A673 (cell line): ENCODE measurements at regions not wholly inside any gene's neighbourhood (a gene's known extent, or its start where the extent isn't known, plus 50 kb on each side); places are given as distances from the start of the nearest gene placed in this dataset.

ENCODE experiments used
- EZH2 ChIP-seq: fragments of 200-600 bp; sonication (generic); IDR thresholded peaks from 2 replicates; pipeline ENCODE4 v1.6.1; 2017; ENCODE audit warnings: borderline replicate concordance, low read depth, mild to moderate bottlenecking, mixed read lengths, antibody characterized with exemption, low read length; ENCODE audit not compliant: poor library complexity, severe bottlenecking
- TF ChIP-seq, protein P1 (sequence below): fragments of 300-800, 200-600 bp; sonication (generic); conservative IDR thresholded peaks from 2 replicates; pipeline ENCODE4 v1.5.1; 2017; ENCODE audit warnings: low read depth, mild to moderate bottlenecking, antibody characterized with exemption, low read length, moderate library complexity, mixed read lengths

GRCh38 chr12:124463341-124463921 lies 104.0 kb downstream of the NCOR2 start:
- TF ChIP-seq, protein P1, sequence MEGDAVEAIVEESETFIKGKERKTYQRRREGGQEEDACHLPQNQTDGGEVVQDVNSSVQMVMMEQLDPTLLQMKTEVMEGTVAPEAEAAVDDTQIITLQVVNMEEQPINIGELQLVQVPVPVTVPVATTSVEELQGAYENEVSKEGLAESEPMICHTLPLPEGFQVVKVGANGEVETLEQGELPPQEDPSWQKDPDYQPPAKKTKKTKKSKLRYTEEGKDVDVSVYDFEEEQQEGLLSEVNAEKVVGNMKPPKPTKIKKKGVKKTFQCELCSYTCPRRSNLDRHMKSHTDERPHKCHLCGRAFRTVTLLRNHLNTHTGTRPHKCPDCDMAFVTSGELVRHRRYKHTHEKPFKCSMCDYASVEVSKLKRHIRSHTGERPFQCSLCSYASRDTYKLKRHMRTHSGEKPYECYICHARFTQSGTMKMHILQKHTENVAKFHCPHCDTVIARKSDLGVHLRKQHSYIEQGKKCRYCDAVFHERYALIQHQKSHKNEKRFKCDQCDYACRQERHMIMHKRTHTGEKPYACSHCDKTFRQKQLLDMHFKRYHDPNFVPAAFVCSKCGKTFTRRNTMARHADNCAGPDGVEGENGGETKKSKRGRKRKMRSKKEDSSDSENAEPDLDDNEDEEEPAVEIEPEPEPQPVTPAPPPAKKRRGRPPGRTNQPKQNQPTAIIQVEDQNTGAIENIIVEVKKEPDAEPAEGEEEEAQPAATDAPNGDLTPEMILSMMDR = no peak
- TF ChIP-seq EZH2 = no peak
